Naive thymus-derived CD4-positive, alpha-beta T cell (primary cell): ENCODE measurements at regions not wholly inside any gene's neighbourhood (a gene's known extent, or its start where the extent isn't known, plus 50 kb on each side); places are given as distances from the start of the nearest gene placed in this dataset.
"Not testable (repeated sequence)": the region's sequence is repeated elsewhere in the genome, so short reads cannot be mapped to it uniquely, and the experiment has no call there.

Source experiments
- ATAC-seq: fragments of 150-1000 bp; cut with Tn5 transposase; 2 replicates; pipeline ENCODE4 v1.10.0; 2021; ENCODE audit warnings: mild to moderate bottlenecking, moderate library complexity
- CTCF ChIA-PET: fragments of 350-600 bp; sonication (Branson Sonifier 250); formaldehyde crosslinking; loops from one replicate; lab custom pipeline; 2021; ENCODE audit warnings: antibody characterized with exemption; lab: Charles Lee
- POLR2A ChIA-PET: fragments of 350-600 bp; sonication (Branson Sonifier 250); formaldehyde crosslinking; loops from one replicate; lab custom pipeline; 2021; ENCODE audit warnings: antibody characterized with exemption, inconsistent platforms; lab: Charles Lee
- DNase-seq, 9 donors: peaks; one replicate each; pipeline versions ENCODE4 v3.0.0 to v3.0.0-alpha.2; 2020 to 2022; ENCODE audit warnings: mixed read lengths in 1 of 9
- H3K27ac ChIP-seq: one replicate; pipeline ENCODE4 v1.7.0; 2013; ENCODE audit warnings: mild to moderate bottlenecking, low read depth, low read length, moderate library complexity
- H3K27me3 ChIP-seq, 2 donors: one replicate each; pipeline ENCODE4 v1.7.0; 2013; ENCODE audit warnings: low read length in 2 of 2, mild to moderate bottlenecking in 2 of 2, moderate library complexity in 2 of 2; ENCODE audit not compliant: control insufficient read depth in 2 of 2, insufficient read depth in 2 of 2
- H3K36me3 ChIP-seq, 3 experiments: 1 replicate in 2 of 3; 2 replicates in 1 of 3; pipeline ENCODE4 v1.7.0; 2013; ENCODE audit warnings: low read length in 3 of 3, mild to moderate bottlenecking in 3 of 3, moderate library complexity in 1 of 3; ENCODE audit not compliant: insufficient read depth in 3 of 3, control insufficient read depth in 2 of 3
- H3K4me1 ChIP-seq, 2 donors: one replicate each; pipeline ENCODE4 v1.7.0; 2013; ENCODE audit warnings: low read length in 2 of 2, mild to moderate bottlenecking in 2 of 2, moderate library complexity in 1 of 2; ENCODE audit not compliant: control insufficient read depth in 2 of 2, insufficient read depth in 2 of 2
- H3K4me3 ChIP-seq: 2 replicates; pipeline ENCODE4 v1.7.0; 2013; ENCODE audit warnings: mild to moderate bottlenecking, low read length
- H3K9me3 ChIP-seq, 3 experiments: 1 replicate in 2 of 3; 2 replicates in 1 of 3; pipeline ENCODE4 v1.7.0; 2013; ENCODE audit warnings: low read length in 3 of 3; ENCODE audit not compliant: control insufficient read depth in 2 of 3
- H3K27ac Mint-ChIP-seq, 9 donors: one replicate each; pipeline ENCODE4 v1.8.0; 2020 to 2022; ENCODE audit warnings: mixed read lengths in 9 of 9, mild to moderate bottlenecking in 8 of 9, moderate library complexity in 5 of 9, inconsistent platforms in 2 of 9
- H3K27me3 Mint-ChIP-seq, 5 donors: one replicate each; pipeline ENCODE4 v1.8.0; 2021 to 2022; ENCODE audit warnings: mixed read lengths in 5 of 5, mild to moderate bottlenecking in 1 of 5
- H3K36me3 Mint-ChIP-seq, 5 donors: one replicate each; pipeline ENCODE4 v1.8.0; 2020 to 2022; ENCODE audit warnings: mixed read lengths in 5 of 5, mild to moderate bottlenecking in 3 of 5, inconsistent platforms in 1 of 5
- H3K4me1 Mint-ChIP-seq, 7 donors: one replicate each; pipeline ENCODE4 v1.8.0; 2020 to 2022; ENCODE audit warnings: mixed read lengths in 7 of 7, mild to moderate bottlenecking in 3 of 7, inconsistent platforms in 1 of 7
- H3K4me3 Mint-ChIP-seq, 10 donors: one replicate each; pipeline ENCODE4 v1.8.0; 2020 to 2022; ENCODE audit warnings: mild to moderate bottlenecking in 10 of 10, mixed read lengths in 10 of 10, moderate library complexity in 6 of 10, inconsistent platforms in 2 of 10
- H3K9me3 Mint-ChIP-seq, 11 donors: one replicate each; pipeline ENCODE4 v1.8.0; 2020 to 2022; ENCODE audit warnings: mixed read lengths in 11 of 11, mild to moderate bottlenecking in 4 of 11, inconsistent platforms in 1 of 11, moderate library complexity in 1 of 11
- intact Hi-C, 2 donors: fragments of 100-400 bp; cut with micrococcal nuclease; formaldehyde crosslinking; loops; one replicate each; pipeline ENCODE4 v1.15.1; 2023

- ATAC-seq (no peak), DNase-seq (no peak)
- Histone ChIP-seq H3K4me3 (no peak overlapping the region), H3K36me3 (no peaks in the 10 kb centered on the region), H3K4me1 (no peaks in the 10 kb centered on the region), H3K9me3 (no peaks in the 10 kb centered on the region), H3K27me3 (no peaks in the 10 kb centered on the region), H3K27ac (no peak overlapping the region)
- H3K9me3 Mint-ChIP-seq = peaks cover 0 to 21% (median 2%) of the 10 kb centered on the region in 11 donors
- no peak overlapping the region for H3K4me3 Mint-ChIP-seq
- no peak overlapping the region for H3K27ac Mint-ChIP-seq
- intact Hi-C loops = no loop called here
- POLR2A ChIA-PET = no interaction called here
- no peaks in the 10 kb centered on the region for H3K27me3 Mint-ChIP-seq
- H3K36me3 Mint-ChIP-seq = no peaks in the 10 kb centered on the region
- no peaks in the 10 kb centered on the region for H3K4me1 Mint-ChIP-seq
- CTCF ChIA-PET = no interaction called here
Observed at GRCh38 chr18:1438458-1438910, 533.8 kb downstream of the ADCYAP1 start.

- H3K27ac ChIP-seq = no peak overlapping the region
- ATAC-seq (no peak), DNase-seq (no peak)
- ChIA-PET CTCF (no interaction called here), POLR2A (no interaction called here)
- Mint-ChIP-seq H3K4me3 (no peak overlapping the region), H3K27me3 (no peaks in the 10 kb centered on the region), H3K4me1 (no peaks in the 10 kb centered on the region), H3K27ac (no peak overlapping the region), H3K9me3 (peaks cover 0 to 21% (median 2%) of the 10 kb centered on the region in 11 donors), H3K36me3 (no peaks in the 10 kb centered on the region)
- H3K4me1 ChIP-seq = no peaks in the 10 kb centered on the region
- intact Hi-C loops = no loop called here
- H3K27me3 ChIP-seq = no peaks in the 10 kb centered on the region
- no peak overlapping the region for H3K4me3 ChIP-seq
- H3K9me3 ChIP-seq = no peaks in the 10 kb centered on the region
- H3K36me3 ChIP-seq = no peaks in the 10 kb centered on the region
Observed at GRCh38 chr18:1438967-1439366, 534.3 kb downstream of the ADCYAP1 start.

GRCh38 chr18:1444062-1444461, 539.4 kb downstream of the ADCYAP1 start:
- ATAC-seq, H3K4me1 ChIP-seq, H3K27ac ChIP-seq, POLR2A ChIA-PET, CTCF ChIA-PET, H3K27me3 Mint-ChIP-seq, H3K9me3 ChIP-seq, H3K4me3 ChIP-seq, DNase-seq, H3K27me3 ChIP-seq, intact Hi-C loops, H3K36me3 ChIP-seq, H3K27ac Mint-ChIP-seq, H3K36me3 Mint-ChIP-seq, H3K4me1 Mint-ChIP-seq, H3K4me3 Mint-ChIP-seq: not testable (repeated sequence)
- H3K9me3 Mint-ChIP-seq = peaks cover 0 to 21% (median 2%) of the 10 kb centered on the region in 11 donors

- intact Hi-C loops = no loop called here
- Mint-ChIP-seq H3K4me3 (no peak overlapping the region), H3K4me1 (no peaks in the 10 kb centered on the region), H3K27me3 (no peaks in the 10 kb centered on the region), H3K9me3 (peaks cover 0 to 4% (median 2%) of the 10 kb centered on the region in 11 donors), H3K36me3 (no peaks in the 10 kb centered on the region), H3K27ac (no peak overlapping the region)
- ChIA-PET CTCF (no interaction called here), POLR2A (no interaction called here)
- no peaks in the 10 kb centered on the region for H3K36me3 ChIP-seq
- no peak for ATAC-seq
- no peaks in the 10 kb centered on the region for H3K4me1 ChIP-seq
- no peak overlapping the region for H3K4me3 ChIP-seq
- no peaks in the 10 kb centered on the region for H3K27me3 ChIP-seq
- H3K9me3 ChIP-seq = no peaks in the 10 kb centered on the region
- H3K27ac ChIP-seq = no peak overlapping the region
- no peak for DNase-seq
Observed at GRCh38 chr18:1446765-1447164, 542.1 kb downstream of the ADCYAP1 start.

- H3K4me3 Mint-ChIP-seq = no peak overlapping the region
- DNase-seq (no peak), ATAC-seq (no peak)
- intact Hi-C loops = no loop called here
- Histone ChIP-seq H3K27me3 (no peaks in the 10 kb centered on the region), H3K4me1 (no peaks in the 10 kb centered on the region), H3K27ac (no peak overlapping the region), H3K9me3 (no peaks in the 10 kb centered on the region), H3K4me3 (no peak overlapping the region), H3K36me3 (no peaks in the 10 kb centered on the region)
- ChIA-PET POLR2A (no interaction called here), CTCF (no interaction called here)
- H3K4me1 Mint-ChIP-seq = no peaks in the 10 kb centered on the region
- H3K27ac Mint-ChIP-seq = no peak overlapping the region
- peaks cover 0 to 33% (median 10%) of the 10 kb centered on the region in 11 donors for H3K9me3 Mint-ChIP-seq
- H3K36me3 Mint-ChIP-seq = no peaks in the 10 kb centered on the region
- no peaks in the 10 kb centered on the region for H3K27me3 Mint-ChIP-seq
Observed at GRCh38 chr18:1452821-1453220, 548.1 kb downstream of the ADCYAP1 start.

- Mint-ChIP-seq H3K9me3 (peaks cover 2 to 39% (median 10%) of the 10 kb centered on the region in 11 donors), H3K27me3 (no peaks in the 10 kb centered on the region), H3K4me1 (no peaks in the 10 kb centered on the region), H3K27ac (no peak overlapping the region), H3K36me3 (no peaks in the 10 kb centered on the region), H3K4me3 (no peak overlapping the region)
- intact Hi-C loops = no loop called here
- no peak overlapping the region for H3K27ac ChIP-seq
- ChIA-PET POLR2A (no interaction called here), CTCF (no interaction called here)
- H3K4me1 ChIP-seq = no peaks in the 10 kb centered on the region
- no peaks in the 10 kb centered on the region for H3K36me3 ChIP-seq
- ATAC-seq (no peak), DNase-seq (no peak)
- no peaks in the 10 kb centered on the region for H3K27me3 ChIP-seq
- no peaks in the 10 kb centered on the region for H3K9me3 ChIP-seq
- no peak overlapping the region for H3K4me3 ChIP-seq
Observed at GRCh38 chr18:1455605-1456004, 550.9 kb downstream of the ADCYAP1 start.

GRCh38 chr18:1458547-1458946, 553.9 kb downstream of the ADCYAP1 start:
- ATAC-seq (no peak), DNase-seq (no peak)
- H3K4me1 Mint-ChIP-seq = no peaks in the 10 kb centered on the region
- H3K36me3 ChIP-seq = no peaks in the 10 kb centered on the region
- H3K27ac ChIP-seq = no peak overlapping the region
- no peaks in the 10 kb centered on the region for H3K27me3 ChIP-seq
- no peaks in the 10 kb centered on the region for H3K36me3 Mint-ChIP-seq
- H3K27ac Mint-ChIP-seq = no peak overlapping the region
- CTCF ChIA-PET = no interaction called here
- no peaks in the 10 kb centered on the region for H3K27me3 Mint-ChIP-seq
- no peak overlapping the region for H3K4me3 ChIP-seq
- intact Hi-C loops = no loop called here
- peaks cover 0 to 29% (median 8%) of the 10 kb centered on the region in 11 donors for H3K9me3 Mint-ChIP-seq
- no peaks in the 10 kb centered on the region for H3K9me3 ChIP-seq
- H3K4me3 Mint-ChIP-seq = no peak overlapping the region
- POLR2A ChIA-PET = no interaction called here
- no peaks in the 10 kb centered on the region for H3K4me1 ChIP-seq
